Stimulated activated CD4-positive, alpha-beta T cell treated with anti-CD3 and anti-CD28 coated beads, Interleukin-2, amount 100 ng/mL, for 48 hours (primary cell): ENCODE measurements at regions not wholly inside any gene's neighbourhood (a gene's known extent, or its start where the extent isn't known, plus 50 kb on each side); places are given as distances from the start of the nearest gene placed in this dataset.

Source experiments
- DNase-seq, 2 donors: peaks; one replicate each; pipeline ENCODE4 v3.0.0-alpha.2; 2020

- DNase-seq = no peak
These were observed 105.4 kb upstream of the LYZL1 start for GRCh38 chr10:29183301-29183945.

GRCh38 chr10:29184205-29185000 lies 104.5 kb upstream of the LYZL1 start:
- DNase-seq = no peak

GRCh38 chr10:29185050-29185449 lies 103.8 kb upstream of the LYZL1 start:
- no peak for DNase-seq

- DNase-seq = no peak
These were observed 102.6 kb upstream of the LYZL1 start for GRCh38 chr10:29186221-29186620.

- no peak for DNase-seq
These were observed 99.6 kb upstream of the LYZL1 start for GRCh38 chr10:29189256-29189655.

- DNase-seq = no peak
These were observed 97.2 kb upstream of the LYZL1 start for GRCh38 chr10:29191674-29192073.

- no peak for DNase-seq
These were observed 89.5 kb upstream of the LYZL1 start for GRCh38 chr10:29199339-29199738.

GRCh38 chr10:29199941-29200679 lies 88.8 kb upstream of the LYZL1 start:
- no peak for DNase-seq

- DNase-seq = no peak
These were observed 86.4 kb upstream of the LYZL1 start for GRCh38 chr10:29202386-29202940.

GRCh38 chr10:29203432-29203831 lies 85.4 kb upstream of the LYZL1 start:
- DNase-seq = no peak

- no peak for DNase-seq
These were observed 84.6 kb upstream of the LYZL1 start for GRCh38 chr10:29204070-29204800.

- no peak for DNase-seq
These were observed 83.1 kb upstream of the LYZL1 start for GRCh38 chr10:29205787-29206186.

GRCh38 chr10:29208845-29209244 lies 80.0 kb upstream of the LYZL1 start:
- DNase-seq = no peak

- no peak for DNase-seq
These were observed 79.0 kb upstream of the LYZL1 start for GRCh38 chr10:29209830-29210229.

GRCh38 chr10:29210266-29210868 lies 78.5 kb upstream of the LYZL1 start:
- no peak for DNase-seq

- DNase-seq = no peak
These were observed 76.3 kb upstream of the LYZL1 start for GRCh38 chr10:29212597-29212996.

GRCh38 chr10:29214551-29214950 lies 74.3 kb upstream of the LYZL1 start:
- DNase-seq = no peak

GRCh38 chr10:29217292-29217738 lies 71.6 kb upstream of the LYZL1 start:
- DNase-seq = no peak

- DNase-seq = no peak
These were observed 65.5 kb upstream of the LYZL1 start for GRCh38 chr10:29223326-29223725.

GRCh38 chr10:29224631-29225030 lies 64.2 kb upstream of the LYZL1 start:
- no peak for DNase-seq

GRCh38 chr10:29227201-29227600 lies 61.7 kb upstream of the LYZL1 start:
- DNase-seq = no peak

GRCh38 chr10:29228562-29228961 lies 60.3 kb upstream of the LYZL1 start:
- DNase-seq = no peak
